HG02973 (cell line): ENCODE measurements at regions not wholly inside any gene's neighbourhood (a gene's known extent, or its start where the extent isn't known, plus 50 kb on each side); places are given as distances from the start of the nearest gene placed in this dataset.
"Not testable (repeated sequence)": the region's sequence is repeated elsewhere in the genome, so short reads cannot be mapped to it uniquely, and the experiment has no call there.

ENCODE experiments used
- ATAC-seq: cut with Tn5 transposase; IDR thresholded peaks from one replicate; pipeline ENCODE4 v1.9.1; 2021; ENCODE audit warnings: moderate library complexity; ENCODE audit not compliant: unreplicated experiment

- ATAC-seq: no peak
Measured at GRCh38 chr1:79532555-79532954, 526.0 kb upstream of the ADGRL4 start.

- ATAC-seq: no peak
Measured at GRCh38 chr1:79531790-79532189, 525.3 kb upstream of the ADGRL4 start.

GRCh38 chr1:79530476-79530875 is 523.9 kb upstream of the ADGRL4 start:
- no peak for ATAC-seq

GRCh38 chr1:79530055-79530454 is 523.5 kb upstream of the ADGRL4 start:
- ATAC-seq: no peak

GRCh38 chr1:79524126-79524525 is 517.6 kb upstream of the ADGRL4 start:
- ATAC-seq: no peak

- no peak for ATAC-seq
Measured at GRCh38 chr1:79519084-79519760, 512.7 kb upstream of the ADGRL4 start.

GRCh38 chr1:79517470-79518224 is 511.1 kb upstream of the ADGRL4 start:
- ATAC-seq: no peak

- ATAC-seq: no peak
Measured at GRCh38 chr1:79507770-79508169, 501.2 kb upstream of the ADGRL4 start.

GRCh38 chr1:79501153-79501552 is 494.6 kb upstream of the ADGRL4 start:
- ATAC-seq: no peak

- ATAC-seq: no peak
Measured at GRCh38 chr1:79499541-79499940, 493.0 kb upstream of the ADGRL4 start.

GRCh38 chr1:79497193-79497773 is 490.8 kb upstream of the ADGRL4 start:
- ATAC-seq: no peak

- ATAC-seq: no peak
Measured at GRCh38 chr1:79496129-79496528, 489.6 kb upstream of the ADGRL4 start.

GRCh38 chr1:79493702-79494101 is 487.2 kb upstream of the ADGRL4 start:
- ATAC-seq: not testable (repeated sequence)

GRCh38 chr1:79488572-79489121 is 482.1 kb upstream of the ADGRL4 start:
- not testable (repeated sequence) for ATAC-seq

GRCh38 chr1:79478728-79479373 is 472.3 kb upstream of the ADGRL4 start:
- no peak for ATAC-seq

- no peak for ATAC-seq
Measured at GRCh38 chr1:79478160-79478559, 471.6 kb upstream of the ADGRL4 start.

- ATAC-seq: peak; percentile 85
Measured at GRCh38 chr1:79472067-79472656, 465.6 kb upstream of the ADGRL4 start.

GRCh38 chr1:79469139-79469538 is 462.6 kb upstream of the ADGRL4 start:
- no peak for ATAC-seq

GRCh38 chr1:79460773-79461436 is 454.4 kb upstream of the ADGRL4 start:
- peak; percentile 99 for ATAC-seq

GRCh38 chr1:79457562-79458224 is 451.2 kb upstream of the ADGRL4 start:
- ATAC-seq: no peak
